Adrenal gland (tissue), 5 donors: ENCODE measurements at regions not wholly inside any gene's neighbourhood (a gene's known extent, or its start where the extent isn't known, plus 50 kb on each side); places are given as distances from the start of the nearest gene placed in this dataset.

Experiments used
- POLR2A ChIP-seq, 2 donors: fragments of 450-650 bp; IDR thresholded peaks; one replicate each; pipeline ENCODE4 v1.6.1; 2017; ENCODE audit warnings: antibody characterized with exemption in 2 of 2, mild to moderate bottlenecking in 2 of 2, moderate library complexity in 1 of 2
- TF ChIP-seq, protein P1 (sequence below), 6 experiments: fragments of 450-650 bp in 4 of 6; fragments of 200-600 bp in 2 of 6; sonication (generic) in 1 of 6; IDR thresholded peaks; 1 replicate in 5 of 6; 2 replicates in 1 of 6; pipeline versions ENCODE4 v1.5.1 to v1.8.0; 2016 to 2021; ENCODE audit warnings: antibody characterized with exemption in 6 of 6, mild to moderate bottlenecking in 2 of 6, moderate library complexity in 1 of 6
- donor health status: DM: no; HTN: no; CAD: no.

DNA sequence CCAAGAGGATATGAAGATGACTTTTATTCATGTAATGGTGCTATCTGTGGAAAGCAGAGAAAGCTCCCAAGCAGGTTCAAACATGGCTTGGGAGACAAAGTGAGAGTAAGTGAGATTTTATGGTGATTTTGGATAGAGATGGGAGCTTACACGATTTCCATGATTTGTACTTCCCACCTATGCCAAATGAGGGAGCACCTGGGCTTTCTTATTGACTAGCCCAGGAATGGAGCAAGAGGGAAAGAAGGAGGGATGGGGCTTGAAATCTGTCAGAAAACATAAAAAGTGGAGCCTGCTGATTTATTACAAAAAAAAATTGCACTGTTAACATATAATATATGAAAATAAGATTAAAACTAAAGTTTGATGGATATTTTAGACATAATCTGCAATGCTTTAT lies 703.5 kb upstream of the PABPC4L start:
- TF ChIP-seq, protein P1, sequence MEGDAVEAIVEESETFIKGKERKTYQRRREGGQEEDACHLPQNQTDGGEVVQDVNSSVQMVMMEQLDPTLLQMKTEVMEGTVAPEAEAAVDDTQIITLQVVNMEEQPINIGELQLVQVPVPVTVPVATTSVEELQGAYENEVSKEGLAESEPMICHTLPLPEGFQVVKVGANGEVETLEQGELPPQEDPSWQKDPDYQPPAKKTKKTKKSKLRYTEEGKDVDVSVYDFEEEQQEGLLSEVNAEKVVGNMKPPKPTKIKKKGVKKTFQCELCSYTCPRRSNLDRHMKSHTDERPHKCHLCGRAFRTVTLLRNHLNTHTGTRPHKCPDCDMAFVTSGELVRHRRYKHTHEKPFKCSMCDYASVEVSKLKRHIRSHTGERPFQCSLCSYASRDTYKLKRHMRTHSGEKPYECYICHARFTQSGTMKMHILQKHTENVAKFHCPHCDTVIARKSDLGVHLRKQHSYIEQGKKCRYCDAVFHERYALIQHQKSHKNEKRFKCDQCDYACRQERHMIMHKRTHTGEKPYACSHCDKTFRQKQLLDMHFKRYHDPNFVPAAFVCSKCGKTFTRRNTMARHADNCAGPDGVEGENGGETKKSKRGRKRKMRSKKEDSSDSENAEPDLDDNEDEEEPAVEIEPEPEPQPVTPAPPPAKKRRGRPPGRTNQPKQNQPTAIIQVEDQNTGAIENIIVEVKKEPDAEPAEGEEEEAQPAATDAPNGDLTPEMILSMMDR (IDR thresholded peaks at IDR 0.05) = no peak
- no peak for TF ChIP-seq POLR2A (IDR thresholded peaks at IDR 0.05)
